Activated CD4-positive, alpha-beta memory T cell treated with anti-CD3 and anti-CD28 coated beads for 36 hours (primary cell): ENCODE measurements at regions not wholly inside any gene's neighbourhood (a gene's known extent, or its start where the extent isn't known, plus 50 kb on each side); places are given as distances from the start of the nearest gene placed in this dataset.

Source experiments
- CTCF ChIA-PET: fragments of 350-600 bp; sonication (Branson Sonifier 250); formaldehyde crosslinking; loops from one replicate; lab custom pipeline; 2021; ENCODE audit warnings: antibody characterized with exemption, inconsistent platforms; lab: Charles Lee
- POLR2A ChIA-PET: fragments of 350-600 bp; sonication (Branson Sonifier 250); formaldehyde crosslinking; loops from one replicate; lab custom pipeline; 2021; ENCODE audit warnings: antibody characterized with exemption; lab: Charles Lee
- DNase-seq: peaks from one replicate; pipeline ENCODE4 v3.0.0-alpha.2; 2020
- H3K27ac Mint-ChIP-seq: one replicate; pipeline ENCODE4 v1.8.0; 2021; ENCODE audit warnings: mixed read lengths
- H3K27me3 Mint-ChIP-seq: one replicate; pipeline ENCODE4 v1.8.0; 2021; ENCODE audit warnings: mixed read lengths
- H3K36me3 Mint-ChIP-seq: one replicate; pipeline ENCODE4 v1.8.0; 2021; ENCODE audit warnings: mixed read lengths
- H3K4me1 Mint-ChIP-seq: one replicate; pipeline ENCODE4 v1.8.0; 2021; ENCODE audit warnings: low read depth, mixed read lengths
- H3K4me3 Mint-ChIP-seq: one replicate; pipeline ENCODE4 v1.8.0; 2021; ENCODE audit warnings: mild to moderate bottlenecking, mixed read lengths
- H3K9me3 Mint-ChIP-seq: one replicate; pipeline ENCODE4 v1.8.0; 2021; ENCODE audit warnings: mixed read lengths
- intact Hi-C: fragments of 100-400 bp; cut with micrococcal nuclease; formaldehyde crosslinking; loops from one replicate; pipeline ENCODE4 v1.15.1; 2023

DNA sequence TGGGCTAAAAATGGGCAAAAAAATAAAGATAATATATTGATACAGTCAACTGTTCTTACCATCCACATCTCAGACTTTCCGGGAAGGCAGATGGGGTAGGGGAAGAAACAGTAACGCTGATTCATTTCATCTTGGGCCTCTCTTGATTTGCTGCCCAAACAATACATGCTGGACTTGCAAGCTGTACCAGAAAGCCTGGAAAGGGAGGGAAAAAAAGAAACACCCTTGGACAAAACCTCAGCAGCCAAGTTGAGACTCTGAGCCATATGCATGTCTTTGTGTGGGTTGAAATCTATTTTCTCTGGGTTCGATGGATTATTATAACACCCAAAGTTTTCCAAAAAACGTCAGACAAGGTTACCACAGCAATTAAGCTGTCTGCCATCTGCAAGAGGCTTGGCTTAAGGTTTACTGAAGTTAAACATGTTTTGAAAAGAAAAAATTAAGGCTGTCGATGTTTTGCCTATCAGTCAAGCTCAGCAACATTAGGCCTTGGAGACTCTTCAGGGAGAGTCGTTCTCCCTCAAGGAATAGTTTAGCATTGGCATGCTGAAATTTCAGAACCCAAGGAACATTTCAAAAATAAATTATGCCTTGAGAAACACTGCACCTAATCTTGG lies 71.2 kb downstream of the PSMG1 start:
- no peak for DNase-seq
- intact Hi-C loops = no loop called here
- Mint-ChIP-seq H3K4me3 (no peak overlapping the region), H3K4me1 (no peaks in the 10 kb centered on the region), H3K27ac (no peak overlapping the region), H3K27me3 (no peaks in the 10 kb centered on the region), H3K9me3 (no peaks in the 10 kb centered on the region), H3K36me3 (no peaks in the 10 kb centered on the region)
- CTCF ChIA-PET = no interaction called here
- POLR2A ChIA-PET = no interaction called here

DNA sequence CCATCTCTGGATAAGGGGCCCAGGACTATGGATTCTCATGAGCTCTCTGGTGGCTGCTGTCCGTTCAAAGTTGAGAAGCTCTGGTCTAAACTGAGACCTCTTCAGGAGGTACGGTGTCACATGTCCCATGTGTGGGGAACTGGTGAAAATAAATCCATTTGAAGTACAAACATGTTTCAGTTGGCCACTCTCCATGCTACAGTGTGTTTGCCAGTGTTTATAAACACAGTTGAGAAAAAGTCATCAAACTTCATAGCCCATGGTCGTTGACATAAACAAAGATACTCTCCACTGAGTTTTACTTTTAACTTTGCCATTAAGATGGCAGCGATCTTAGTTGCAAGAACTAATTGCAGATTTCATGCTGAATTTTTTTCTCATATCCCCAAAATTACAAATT lies 72.8 kb downstream of the PSMG1 start:
- Mint-ChIP-seq H3K36me3 (no peaks in the 10 kb centered on the region), H3K4me1 (no peaks in the 10 kb centered on the region), H3K9me3 (no peaks in the 10 kb centered on the region), H3K27me3 (no peaks in the 10 kb centered on the region), H3K4me3 (no peak overlapping the region), H3K27ac (no peak overlapping the region)
- DNase-seq = no peak
- intact Hi-C loops = no loop called here
- POLR2A ChIA-PET = no interaction called here
- CTCF ChIA-PET = no interaction called here

DNA sequence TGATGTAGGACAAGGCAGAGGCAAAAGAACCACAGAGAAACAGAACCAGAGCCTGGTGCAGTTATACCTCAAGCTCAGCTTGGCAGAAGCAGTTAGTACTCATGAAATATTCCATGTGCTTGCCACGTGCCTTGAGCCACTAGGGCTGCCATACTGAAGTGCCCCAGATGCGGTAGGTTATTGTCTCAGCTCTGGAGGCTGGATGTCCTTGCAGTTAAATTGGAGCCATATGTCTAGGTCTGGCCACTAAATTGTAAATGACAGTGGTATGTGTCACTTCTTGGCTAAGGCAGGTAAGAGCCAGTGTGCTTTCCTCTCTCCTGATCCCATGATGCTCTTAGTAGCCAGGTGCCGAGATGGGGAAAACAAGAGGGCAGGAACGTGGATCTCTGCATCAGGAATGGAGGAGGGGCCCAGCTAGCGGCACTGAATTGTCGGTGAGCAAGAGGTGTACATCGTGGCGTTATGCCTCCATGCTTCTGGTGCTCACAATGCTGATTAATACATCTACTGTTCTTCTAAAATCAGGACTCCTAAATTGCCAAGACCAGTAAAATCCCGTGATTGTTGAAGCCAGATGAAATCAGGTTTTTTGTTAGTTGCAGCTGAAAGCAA lies 73.5 kb downstream of the PSMG1 start:
- CTCF ChIA-PET = no interaction called here

DNA sequence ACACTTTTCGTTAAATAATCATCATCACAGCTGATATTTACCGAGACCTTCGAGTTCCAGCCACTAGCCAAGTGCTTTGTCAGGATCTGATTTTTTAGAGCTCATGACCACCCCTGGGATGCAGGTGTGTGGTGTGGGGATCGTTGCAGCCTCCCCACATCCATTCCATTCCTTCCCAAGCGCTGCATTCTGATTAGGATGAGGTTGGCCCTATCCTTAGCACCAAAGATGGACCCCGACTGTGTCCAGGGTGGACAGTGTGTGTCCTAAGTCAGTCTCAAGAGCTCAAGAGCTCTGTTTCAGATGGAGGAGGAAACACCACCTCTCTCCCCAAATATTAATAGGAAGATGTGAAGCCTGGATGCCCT lies 74.1 kb downstream of the PSMG1 start:
- POLR2A ChIA-PET = no interaction called here
- H3K36me3 Mint-ChIP-seq = no peaks in the 10 kb centered on the region
- no peaks in the 10 kb centered on the region for H3K27me3 Mint-ChIP-seq
- H3K27ac Mint-ChIP-seq = no peak overlapping the region
- intact Hi-C loops = no loop called here
- CTCF ChIA-PET = no interaction called here
- H3K4me3 Mint-ChIP-seq = no peak overlapping the region
- no peak for DNase-seq
- H3K9me3 Mint-ChIP-seq = no peaks in the 10 kb centered on the region
- H3K4me1 Mint-ChIP-seq = no peaks in the 10 kb centered on the region

More for the DNA sequence above, 73.5 kb downstream of the PSMG1 start:
- H3K27ac Mint-ChIP-seq = no peak overlapping the region
- H3K4me3 Mint-ChIP-seq = no peak overlapping the region
- H3K4me1 Mint-ChIP-seq = no peaks in the 10 kb centered on the region
- no peaks in the 10 kb centered on the region for H3K27me3 Mint-ChIP-seq
- H3K9me3 Mint-ChIP-seq = no peaks in the 10 kb centered on the region
- DNase-seq = no peak
- intact Hi-C loops = no loop called here
- POLR2A ChIA-PET = no interaction called here
- H3K36me3 Mint-ChIP-seq = no peaks in the 10 kb centered on the region

DNA sequence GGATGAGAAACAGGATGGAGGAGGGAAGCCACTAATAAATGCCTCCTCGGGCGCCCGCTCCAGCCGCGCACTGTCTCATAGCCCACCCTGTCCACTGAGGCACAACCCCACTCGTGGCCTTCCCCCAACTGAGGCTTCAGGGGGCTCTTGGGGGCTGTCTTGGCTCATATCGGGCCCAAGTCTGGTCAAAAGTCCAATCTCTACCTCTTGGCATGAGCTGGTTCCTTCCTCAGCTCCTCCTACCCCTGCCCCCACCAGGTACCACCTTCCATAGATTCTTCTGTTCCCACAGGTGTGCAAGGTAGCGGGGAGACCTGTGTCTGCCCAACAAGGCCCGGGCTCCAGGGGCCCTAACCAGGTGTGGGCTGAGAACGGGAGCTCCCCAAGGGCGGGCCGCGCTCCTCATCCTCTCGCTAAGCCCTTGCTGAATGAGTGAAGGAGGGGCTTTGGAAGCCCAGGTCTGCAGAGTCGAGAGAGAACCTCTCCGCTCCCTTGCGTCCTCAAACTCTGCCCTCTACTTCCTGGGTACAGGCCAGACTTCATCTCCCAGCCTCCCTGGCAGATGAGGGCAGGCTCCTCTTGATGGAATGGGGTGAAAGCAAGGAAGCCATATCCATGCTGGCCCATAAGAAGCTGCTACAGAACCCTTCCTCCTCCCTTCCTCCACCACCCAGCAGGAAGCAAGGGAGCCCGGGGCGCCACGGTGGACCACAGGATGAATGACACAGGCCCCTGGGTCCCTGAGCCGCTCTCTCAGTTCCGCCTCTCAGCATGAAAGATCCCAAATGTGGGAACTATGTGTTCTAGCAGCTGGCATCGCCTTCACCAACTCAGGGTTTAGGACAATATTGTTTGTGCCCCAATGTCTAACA lies 74.7 kb downstream of the PSMG1 start:
- no peaks in the 10 kb centered on the region for H3K9me3 Mint-ChIP-seq
- H3K4me3 Mint-ChIP-seq = no peak overlapping the region
- no peak overlapping the region for H3K27ac Mint-ChIP-seq
- H3K27me3 Mint-ChIP-seq = no peaks in the 10 kb centered on the region
- intact Hi-C loops = no loop called here
- no peaks in the 10 kb centered on the region for H3K36me3 Mint-ChIP-seq
- no peaks in the 10 kb centered on the region for H3K4me1 Mint-ChIP-seq
- ChIA-PET CTCF (no interaction called here), POLR2A (no interaction called here)
- DNase-seq = no peak

DNA sequence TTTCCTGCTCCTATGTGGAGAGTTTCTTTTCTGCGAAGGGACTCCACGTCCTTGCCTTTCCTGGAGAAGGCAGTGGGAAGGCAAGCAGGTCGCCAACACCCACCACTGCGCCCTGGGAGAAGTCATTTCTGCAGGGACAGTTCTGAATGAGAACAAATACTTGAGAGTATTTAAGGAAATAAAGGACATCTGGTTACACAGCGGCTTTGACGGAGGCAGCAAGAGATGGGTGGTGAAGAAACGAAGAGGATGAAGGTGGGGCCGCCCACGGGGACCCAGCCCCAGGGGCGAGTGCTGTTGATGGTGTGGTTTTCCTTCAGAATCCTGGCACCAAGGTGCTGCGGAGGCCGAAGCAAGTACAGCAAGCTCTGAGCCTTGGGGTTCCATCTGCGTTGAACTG lies 75.5 kb downstream of the PSMG1 start:
- no peaks in the 10 kb centered on the region for H3K9me3 Mint-ChIP-seq
- CTCF ChIA-PET = no interaction called here
- H3K4me1 Mint-ChIP-seq = no peaks in the 10 kb centered on the region
- DNase-seq = no peak
- H3K36me3 Mint-ChIP-seq = no peaks in the 10 kb centered on the region
- H3K27ac Mint-ChIP-seq = no peak overlapping the region
- H3K4me3 Mint-ChIP-seq = no peak overlapping the region
- H3K27me3 Mint-ChIP-seq = peaks cover 5% of the 10 kb centered on the region
- intact Hi-C loops = no loop called here
- POLR2A ChIA-PET = no interaction called here

DNA sequence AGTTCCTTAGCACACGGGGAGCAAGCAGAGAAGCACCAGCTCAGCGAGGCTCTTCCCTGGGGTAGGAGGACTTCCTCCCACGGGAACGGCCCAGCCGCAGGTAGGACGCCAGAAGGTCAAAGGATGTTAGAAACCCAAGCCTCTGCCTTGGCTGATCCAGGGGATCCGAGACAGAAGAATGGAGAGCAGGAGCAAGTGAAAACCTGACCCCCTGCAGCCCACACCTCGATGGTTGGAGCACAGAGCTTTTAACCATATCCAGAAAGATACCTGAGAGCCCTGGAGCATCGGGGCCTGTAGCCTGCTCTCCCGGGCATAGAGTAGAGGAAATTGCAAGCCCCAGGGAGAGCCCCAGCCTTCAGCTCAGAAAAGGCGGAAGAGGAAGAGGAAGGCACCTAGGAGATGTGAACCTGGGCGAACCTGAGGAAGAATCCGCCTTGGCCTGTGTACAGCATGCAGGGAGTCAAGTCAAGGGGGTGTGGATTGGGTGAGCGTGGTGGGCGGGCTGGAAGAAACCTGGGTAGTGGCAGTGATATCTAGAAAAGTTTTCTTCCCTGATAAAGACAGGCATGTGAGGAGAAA lies 76.3 kb downstream of the PSMG1 start:
- Mint-ChIP-seq H3K9me3 (no peaks in the 10 kb centered on the region), H3K4me1 (no peaks in the 10 kb centered on the region)

DNA sequence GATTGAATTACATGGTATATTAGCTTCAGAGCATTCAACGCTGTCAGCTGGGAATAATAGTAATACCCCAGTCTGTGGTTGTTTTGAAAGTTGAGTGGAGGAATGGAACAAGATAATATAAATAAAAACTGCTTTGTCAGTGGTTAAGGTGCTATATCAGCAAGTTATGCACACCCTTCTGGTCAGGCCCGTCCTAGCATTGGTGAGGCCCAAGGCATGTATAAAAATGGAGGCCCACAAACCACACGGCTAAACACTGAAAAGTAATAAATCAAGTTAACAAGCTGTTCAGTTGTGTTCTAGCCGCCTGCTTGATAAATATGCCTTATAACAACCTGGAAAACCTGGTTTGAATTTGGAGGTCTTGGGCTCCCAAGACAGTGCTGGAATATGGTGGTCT lies 77.4 kb downstream of the PSMG1 start:
- DNase-seq = no peak
- Mint-ChIP-seq H3K4me1 (no peaks in the 10 kb centered on the region), H3K4me3 (no peak overlapping the region), H3K36me3 (no peaks in the 10 kb centered on the region), H3K27ac (no peak overlapping the region), H3K9me3 (no peaks in the 10 kb centered on the region), H3K27me3 (peaks cover 5% of the 10 kb centered on the region)
- POLR2A ChIA-PET = no interaction called here
- CTCF ChIA-PET = no interaction called here
- intact Hi-C loops = no loop called here

More for the DNA sequence above, 76.3 kb downstream of the PSMG1 start:
- H3K4me3 Mint-ChIP-seq = no peak overlapping the region
- ChIA-PET POLR2A (interaction anchor here (0.6 kb wide), 1 partner anchor 186 kb away, joined by 3 read pairs; no protein-coding TSS in a partner anchor), CTCF (no interaction called here)
- DNase-seq = no peak
- no peak overlapping the region for H3K27ac Mint-ChIP-seq
- intact Hi-C loops = no loop called here
- H3K27me3 Mint-ChIP-seq = peaks cover 5% of the 10 kb centered on the region
- H3K36me3 Mint-ChIP-seq = no peaks in the 10 kb centered on the region

DNA sequence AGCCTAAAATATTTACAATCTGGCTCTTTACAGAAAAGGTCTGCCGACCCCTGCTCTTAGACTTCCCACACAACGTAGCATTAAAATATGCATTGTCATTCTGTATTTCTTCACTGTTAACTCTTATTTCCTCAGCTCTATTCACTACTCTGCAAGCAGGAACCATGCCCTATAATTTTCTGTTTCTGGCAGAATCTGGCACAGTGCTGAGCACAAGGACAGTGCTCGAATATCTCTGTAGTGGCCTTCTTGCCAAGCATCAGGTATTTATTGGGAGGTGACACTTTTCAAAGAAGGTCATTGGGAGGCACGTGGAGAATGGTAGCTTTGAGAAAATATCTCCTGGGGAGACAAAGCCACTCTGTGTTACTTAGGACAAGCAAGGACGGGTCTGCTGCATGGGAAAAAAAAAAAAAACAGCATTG lies 77.9 kb downstream of the PSMG1 start:
- no peaks in the 10 kb centered on the region for H3K36me3 Mint-ChIP-seq
- ChIA-PET CTCF (no interaction called here), POLR2A (no interaction called here)
- DNase-seq = no peak
- no peak overlapping the region for H3K4me3 Mint-ChIP-seq
- H3K4me1 Mint-ChIP-seq = no peaks in the 10 kb centered on the region
- no peak overlapping the region for H3K27ac Mint-ChIP-seq
- intact Hi-C loops = no loop called here
- no peaks in the 10 kb centered on the region for H3K9me3 Mint-ChIP-seq
- peaks cover 5% of the 10 kb centered on the region for H3K27me3 Mint-ChIP-seq

DNA sequence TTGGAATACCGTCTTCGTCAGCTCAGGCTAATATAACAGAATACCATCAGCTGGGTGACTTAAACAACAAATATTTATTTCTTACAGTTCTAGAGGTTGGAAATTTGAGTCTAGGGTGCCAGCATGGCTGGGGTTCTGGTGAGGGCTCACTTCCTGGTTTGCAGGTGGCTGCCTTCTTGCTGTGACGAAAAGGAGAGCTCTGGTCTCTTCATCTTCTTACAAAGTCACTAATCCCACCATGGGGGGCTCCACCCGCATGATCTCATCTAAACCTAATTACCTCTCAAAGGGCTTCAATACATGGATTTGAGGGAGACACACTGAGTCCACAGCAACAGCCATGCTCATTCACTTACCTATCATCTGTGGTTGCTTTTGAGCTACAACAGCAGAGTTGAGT lies 78.3 kb downstream of the PSMG1 start:
- H3K27ac Mint-ChIP-seq = no peak overlapping the region
- POLR2A ChIA-PET = no interaction called here
- peaks cover 5% of the 10 kb centered on the region for H3K27me3 Mint-ChIP-seq
- no peak for DNase-seq
- no peaks in the 10 kb centered on the region for H3K36me3 Mint-ChIP-seq
- CTCF ChIA-PET = no interaction called here
- intact Hi-C loops = no loop called here
- no peak overlapping the region for H3K4me3 Mint-ChIP-seq
- no peaks in the 10 kb centered on the region for H3K4me1 Mint-ChIP-seq
- H3K9me3 Mint-ChIP-seq = no peaks in the 10 kb centered on the region

DNA sequence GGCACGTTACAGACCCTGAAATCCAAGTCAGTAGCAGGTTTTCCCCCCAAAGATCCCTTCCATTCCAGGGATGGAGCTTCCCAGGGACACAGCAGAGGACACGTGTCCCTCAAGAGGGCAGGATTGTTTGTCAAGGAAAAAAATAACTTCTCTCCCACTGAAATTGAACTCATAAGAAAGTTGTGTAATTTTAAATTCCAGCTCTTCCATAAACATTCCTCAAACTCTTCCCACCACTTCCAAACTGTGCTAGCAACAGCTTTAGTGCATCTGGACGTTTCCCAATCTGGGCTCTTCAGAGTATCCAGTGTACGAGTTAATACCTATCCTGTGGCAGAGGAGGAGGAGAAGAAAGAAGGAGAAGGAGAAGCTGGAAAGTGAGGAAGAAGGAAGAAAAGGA lies 79.6 kb downstream of the PSMG1 start:
- intact Hi-C loops = no loop called here
- CTCF ChIA-PET = no interaction called here
- no peaks in the 10 kb centered on the region for H3K9me3 Mint-ChIP-seq
- H3K36me3 Mint-ChIP-seq = no peaks in the 10 kb centered on the region
- no peak overlapping the region for H3K27ac Mint-ChIP-seq
- DNase-seq = no peak
- H3K27me3 Mint-ChIP-seq = peaks cover 5% of the 10 kb centered on the region
- no peak overlapping the region for H3K4me3 Mint-ChIP-seq
- POLR2A ChIA-PET = no interaction called here
- H3K4me1 Mint-ChIP-seq = no peaks in the 10 kb centered on the region

DNA sequence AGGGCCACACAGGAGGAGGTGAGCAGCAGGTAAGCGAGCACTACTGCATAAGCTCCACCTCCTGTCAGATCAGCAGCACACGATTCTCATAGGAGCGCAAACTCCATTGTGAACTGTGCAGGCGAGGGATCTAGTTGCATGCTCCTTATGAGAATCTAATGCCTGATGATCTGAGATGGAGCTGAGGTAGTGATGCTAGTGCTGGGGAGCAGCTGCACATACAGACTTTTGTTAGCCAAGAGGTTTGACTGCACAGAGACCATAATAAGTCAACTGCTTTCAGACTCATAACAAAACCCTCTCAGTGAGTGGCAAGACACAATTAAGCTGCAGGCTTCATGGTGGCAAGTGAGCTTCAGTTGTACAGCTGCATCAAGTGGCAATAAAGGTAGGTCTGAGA lies 83.4 kb downstream of the PSMG1 start:
- Mint-ChIP-seq H3K27me3 (peaks cover 5% of the 10 kb centered on the region), H3K27ac (no peak overlapping the region), H3K36me3 (no peaks in the 10 kb centered on the region), H3K9me3 (no peaks in the 10 kb centered on the region), H3K4me1 (no peaks in the 10 kb centered on the region), H3K4me3 (no peak overlapping the region)
- POLR2A ChIA-PET = no interaction called here
- DNase-seq = no peak
- intact Hi-C loops = no loop called here
- CTCF ChIA-PET = no interaction called here
